Type B pancreatic cell (in vitro differentiated cells): ENCODE measurements at regions not wholly inside any gene's neighbourhood (a gene's known extent, or its start where the extent isn't known, plus 50 kb on each side); places are given as distances from the start of the nearest gene placed in this dataset.
A peak's percentile ranks its signal among the peaks of the same experiment; 100 is the strongest.

Experiments used
- DNase-seq: peaks from one replicate; pipeline ENCODE4 v3.0.0; 2021; ENCODE audit warnings: mixed read lengths; ENCODE audit not compliant: unreplicated experiment; ENCODE audit errors: extremely low spot score
- H3K27ac Mint-ChIP-seq: 2 replicates; pipeline ENCODE4 v1.8.0; 2021; ENCODE audit warnings: mild to moderate bottlenecking, mixed read lengths
- H3K27me3 Mint-ChIP-seq: 2 replicates; pipeline ENCODE4 v1.8.0; 2021; ENCODE audit warnings: mixed read lengths
- H3K36me3 Mint-ChIP-seq: 2 replicates; pipeline ENCODE4 v1.8.0; 2021; ENCODE audit warnings: mixed read lengths
- H3K4me1 Mint-ChIP-seq: one replicate; pipeline ENCODE4 v1.8.0; 2021; ENCODE audit warnings: mixed read lengths; ENCODE audit not compliant: unreplicated experiment
- H3K4me3 Mint-ChIP-seq: 2 replicates; pipeline ENCODE4 v1.8.0; 2021; ENCODE audit warnings: mild to moderate bottlenecking, mixed read lengths
- H3K9me3 Mint-ChIP-seq: 2 replicates; pipeline ENCODE4 v1.8.0; 2021; ENCODE audit warnings: mixed read lengths
- TF ChIP-seq, protein P1 (sequence below): fragments of 200-600 bp; sonication (generic); conservative IDR thresholded peaks from 2 replicates; pipeline ENCODE4 v1.5.0; 2021; ENCODE audit warnings: antibody characterized with exemption, mild to moderate bottlenecking

- no peaks in the 10 kb centered on the region for H3K27me3 Mint-ChIP-seq
- peaks cover 4% of the 10 kb centered on the region for H3K36me3 Mint-ChIP-seq
- no peak for DNase-seq
- no peaks in the 10 kb centered on the region for H3K4me1 Mint-ChIP-seq
- TF ChIP-seq, protein P1, sequence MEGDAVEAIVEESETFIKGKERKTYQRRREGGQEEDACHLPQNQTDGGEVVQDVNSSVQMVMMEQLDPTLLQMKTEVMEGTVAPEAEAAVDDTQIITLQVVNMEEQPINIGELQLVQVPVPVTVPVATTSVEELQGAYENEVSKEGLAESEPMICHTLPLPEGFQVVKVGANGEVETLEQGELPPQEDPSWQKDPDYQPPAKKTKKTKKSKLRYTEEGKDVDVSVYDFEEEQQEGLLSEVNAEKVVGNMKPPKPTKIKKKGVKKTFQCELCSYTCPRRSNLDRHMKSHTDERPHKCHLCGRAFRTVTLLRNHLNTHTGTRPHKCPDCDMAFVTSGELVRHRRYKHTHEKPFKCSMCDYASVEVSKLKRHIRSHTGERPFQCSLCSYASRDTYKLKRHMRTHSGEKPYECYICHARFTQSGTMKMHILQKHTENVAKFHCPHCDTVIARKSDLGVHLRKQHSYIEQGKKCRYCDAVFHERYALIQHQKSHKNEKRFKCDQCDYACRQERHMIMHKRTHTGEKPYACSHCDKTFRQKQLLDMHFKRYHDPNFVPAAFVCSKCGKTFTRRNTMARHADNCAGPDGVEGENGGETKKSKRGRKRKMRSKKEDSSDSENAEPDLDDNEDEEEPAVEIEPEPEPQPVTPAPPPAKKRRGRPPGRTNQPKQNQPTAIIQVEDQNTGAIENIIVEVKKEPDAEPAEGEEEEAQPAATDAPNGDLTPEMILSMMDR, result no peak
- H3K4me3 Mint-ChIP-seq, result no peak overlapping the region
- H3K27ac Mint-ChIP-seq, result no peak overlapping the region
- peaks cover 16% of the 10 kb centered on the region for H3K9me3 Mint-ChIP-seq
Observed at GRCh38 chr13:50277127-50277526, 261.9 kb downstream of the KCNRG start.

DNA sequence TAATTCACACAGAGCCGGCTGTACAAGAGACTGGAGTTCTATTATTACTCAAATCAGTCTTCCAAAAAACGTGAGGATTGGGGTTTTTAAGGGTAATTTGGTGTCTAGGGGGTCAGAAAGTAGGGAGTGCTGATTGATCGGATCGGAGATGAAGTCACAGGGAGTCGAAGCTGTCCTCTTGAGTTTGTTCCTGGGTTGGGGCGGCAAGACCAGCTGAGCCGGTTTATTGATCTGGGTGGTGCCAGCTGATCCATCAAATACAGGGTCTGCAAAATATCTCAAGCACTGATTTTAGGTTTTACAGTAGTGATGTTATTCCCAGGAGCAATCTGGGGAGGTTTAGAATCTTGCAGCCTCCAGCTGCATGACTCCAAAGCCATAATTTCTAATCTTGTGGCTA, 262.7 kb downstream of the KCNRG start:
- Mint-ChIP-seq H3K4me1 (no peaks in the 10 kb centered on the region), H3K36me3 (peaks cover 4% of the 10 kb centered on the region), H3K4me3 (no peak overlapping the region), H3K9me3 (peaks cover 21% of the 10 kb centered on the region), H3K27me3 (no peaks in the 10 kb centered on the region), H3K27ac (no peak overlapping the region)
- TF ChIP-seq, protein P1, result no peak
- DNase-seq, result no peak

GRCh38 chr13:50280441-50280937, 265.2 kb downstream of the KCNRG start:
- no peak overlapping the region for H3K4me3 Mint-ChIP-seq
- H3K36me3 Mint-ChIP-seq, result peaks cover 4% of the 10 kb centered on the region
- no peaks in the 10 kb centered on the region for H3K27me3 Mint-ChIP-seq
- no peak overlapping the region for H3K27ac Mint-ChIP-seq
- DNase-seq, result no peak
- H3K4me1 Mint-ChIP-seq, result peaks cover 8% of the 10 kb centered on the region
- peaks cover 25% of the 10 kb centered on the region for H3K9me3 Mint-ChIP-seq
- TF ChIP-seq, protein P1, result no peak

DNA sequence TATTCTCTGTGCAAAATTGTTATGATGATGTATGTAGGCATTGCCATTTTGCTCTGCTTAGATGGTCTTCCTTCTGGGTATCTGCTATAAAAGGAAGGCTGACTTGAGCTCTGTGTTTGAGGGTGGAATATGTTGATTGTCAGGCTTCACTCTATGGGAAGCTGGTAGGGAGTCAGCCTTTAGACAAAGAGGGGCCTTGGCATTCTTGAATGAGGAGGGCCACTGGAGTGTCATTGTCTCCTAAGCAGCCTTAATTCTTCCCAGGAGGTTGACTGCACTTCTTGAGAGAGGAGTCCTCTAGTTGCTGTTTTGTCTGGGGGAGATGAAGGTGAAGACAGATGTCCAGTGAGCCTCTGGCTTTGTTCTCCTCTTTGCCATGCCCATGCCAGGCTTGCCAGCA, 266.8 kb downstream of the KCNRG start:
- H3K27me3 Mint-ChIP-seq, result no peaks in the 10 kb centered on the region
- peaks cover 22% of the 10 kb centered on the region for H3K9me3 Mint-ChIP-seq
- peaks cover under 1% of the 10 kb centered on the region for H3K36me3 Mint-ChIP-seq
- H3K4me1 Mint-ChIP-seq, result peaks cover 18% of the 10 kb centered on the region
- H3K4me3 Mint-ChIP-seq, result no peak overlapping the region
- DNase-seq, result no peak
- TF ChIP-seq, protein P1, result no peak
- no peak overlapping the region for H3K27ac Mint-ChIP-seq

DNA sequence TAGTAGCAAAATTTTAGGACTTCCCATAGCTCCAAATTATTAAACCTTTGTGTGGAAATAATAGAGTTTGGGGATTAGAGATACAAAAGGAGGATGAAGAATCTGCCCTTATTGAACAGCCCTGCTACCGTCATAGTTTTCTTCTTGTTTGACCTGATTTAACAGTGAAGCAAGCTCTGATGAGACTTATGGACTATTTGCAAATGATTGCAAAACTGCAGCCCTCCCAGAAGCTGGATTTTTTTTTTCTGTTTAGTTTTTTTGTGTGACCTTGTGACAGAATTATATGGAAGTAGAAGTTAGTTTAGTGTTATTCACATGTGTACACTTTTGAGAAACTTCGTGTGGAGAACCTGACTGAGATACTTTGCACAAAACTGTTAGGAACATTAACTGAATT, 267.8 kb downstream of the KCNRG start:
- H3K9me3 Mint-ChIP-seq, result peaks cover 17% of the 10 kb centered on the region
- no peak for DNase-seq
- peak overlapping the region; percentile 21 for H3K4me3 Mint-ChIP-seq
- no peaks in the 10 kb centered on the region for H3K27me3 Mint-ChIP-seq
- peak overlapping the region; percentile 69 for H3K27ac Mint-ChIP-seq
- no peaks in the 10 kb centered on the region for H3K36me3 Mint-ChIP-seq
- H3K4me1 Mint-ChIP-seq, result peaks cover 18% of the 10 kb centered on the region
- TF ChIP-seq, protein P1, result no peak

DNA sequence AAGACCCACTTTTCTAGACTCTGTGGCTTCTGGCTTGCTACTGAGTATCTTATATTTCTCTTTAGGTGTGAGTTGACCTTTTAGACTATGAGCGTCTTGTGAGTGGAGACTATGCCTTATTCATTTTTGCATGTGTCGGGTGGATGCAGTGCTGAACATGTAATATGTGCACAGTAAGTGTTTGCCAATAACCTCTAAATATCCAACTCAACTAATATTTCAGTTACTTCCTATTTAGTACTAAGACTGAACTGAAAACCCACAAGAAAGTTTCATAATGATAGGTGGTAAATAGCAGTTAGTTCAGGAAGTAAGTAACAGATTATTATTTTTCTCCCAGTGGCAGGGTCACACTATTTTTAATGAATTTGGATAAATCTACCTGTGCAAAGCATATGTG, 269.3 kb downstream of the KCNRG start:
- Mint-ChIP-seq H3K27me3 (no peaks in the 10 kb centered on the region), H3K4me1 (peaks cover 18% of the 10 kb centered on the region), H3K27ac (peak overlapping the region; percentile 14), H3K9me3 (peaks cover 15% of the 10 kb centered on the region), H3K36me3 (no peaks in the 10 kb centered on the region), H3K4me3 (no peak overlapping the region)
- no peak for DNase-seq
- TF ChIP-seq, protein P1, result no peak
